Left lung (tissue), 4 donors: ENCODE measurements at regions not wholly inside any gene's neighbourhood (a gene's known extent, or its start where the extent isn't known, plus 50 kb on each side); places are given as distances from the start of the nearest gene placed in this dataset.

ENCODE experiments used
- ATAC-seq: fragments of 200-7000 bp; cut with Tn5 transposase; one replicate; pipeline ENCODE4 v1.9.1; 2020; ENCODE audit warnings: moderate library complexity
- DNase-seq, 4 donors: peaks; one replicate each; pipeline ENCODE4 v3.0.0-alpha.2; 2013 to 2020
- H3K27ac ChIP-seq, 2 donors: fragments of 200-600 bp; sonication (generic) in 1 of 2; one replicate each; pipeline versions ENCODE4 v1.5.0 to v1.8.0; 2020 to 2021
- H3K27me3 ChIP-seq, 2 donors: fragments of 200-600 bp; sonication (generic) in 1 of 2; one replicate each; pipeline versions ENCODE4 v1.5.0 to v1.8.0; 2020 to 2021
- H3K36me3 ChIP-seq, 2 donors: fragments of 200-600 bp; sonication (generic) in 1 of 2; one replicate each; pipeline versions ENCODE4 v1.5.0 to v1.8.0; 2020 to 2021
- H3K4me1 ChIP-seq, 2 donors: fragments of 200-600 bp; one replicate each; pipeline ENCODE4 v1.8.0; 2021
- H3K4me3 ChIP-seq, 2 donors: fragments of 200-600 bp; sonication (generic) in 1 of 2; one replicate each; pipeline versions ENCODE4 v1.5.0 to v1.8.0; 2020 to 2021; ENCODE audit warnings: mild to moderate bottlenecking in 1 of 2
- H3K9me3 ChIP-seq, 2 donors: fragments of 200-600 bp; sonication (generic) in 1 of 2; one replicate each; pipeline versions ENCODE4 v1.5.0 to v1.8.0; 2020 to 2021
- intact Hi-C, 2 donors: fragments of 100-400 bp; cut with DNase I; formaldehyde crosslinking; loops; one replicate each; pipeline versions ENCODE4 v1.11.2 to v1.14.2; 2022
- TF ChIP-seq, protein P1 (sequence below), 2 donors: fragments of 200-600 bp; sonication (generic) in 1 of 2; IDR thresholded peaks; one replicate each; pipeline versions ENCODE4 v1.5.0 to v1.8.0; 2021; ENCODE audit warnings: antibody characterized with exemption in 2 of 2
- donor health status: DM: no; HTN: yes; CAD: no.
- donor health status: DM: no; HTN: no; CAD: no.

DNA sequence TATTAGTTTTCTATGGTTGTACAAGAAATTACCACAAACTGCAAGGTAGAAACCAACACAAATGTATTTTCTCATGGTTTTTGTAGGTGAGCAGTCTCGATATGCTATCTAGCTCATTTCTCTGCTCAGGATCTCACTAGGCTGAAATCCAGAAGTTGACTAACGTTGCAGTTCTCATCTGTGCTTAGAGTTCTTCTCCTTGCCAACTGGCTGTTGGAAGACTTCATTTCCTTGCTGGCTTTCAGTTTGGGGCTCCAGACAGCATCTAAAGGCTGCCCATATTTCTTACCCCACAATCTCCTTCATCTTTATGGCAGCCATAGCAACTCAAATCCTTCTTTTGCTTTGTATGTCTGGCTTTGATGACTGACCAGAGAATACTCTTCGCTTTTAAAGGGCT is 362.6 kb upstream of the ADGRL4 start:
- ATAC-seq (no peak), DNase-seq (no peak)
- TF ChIP-seq, protein P1, sequence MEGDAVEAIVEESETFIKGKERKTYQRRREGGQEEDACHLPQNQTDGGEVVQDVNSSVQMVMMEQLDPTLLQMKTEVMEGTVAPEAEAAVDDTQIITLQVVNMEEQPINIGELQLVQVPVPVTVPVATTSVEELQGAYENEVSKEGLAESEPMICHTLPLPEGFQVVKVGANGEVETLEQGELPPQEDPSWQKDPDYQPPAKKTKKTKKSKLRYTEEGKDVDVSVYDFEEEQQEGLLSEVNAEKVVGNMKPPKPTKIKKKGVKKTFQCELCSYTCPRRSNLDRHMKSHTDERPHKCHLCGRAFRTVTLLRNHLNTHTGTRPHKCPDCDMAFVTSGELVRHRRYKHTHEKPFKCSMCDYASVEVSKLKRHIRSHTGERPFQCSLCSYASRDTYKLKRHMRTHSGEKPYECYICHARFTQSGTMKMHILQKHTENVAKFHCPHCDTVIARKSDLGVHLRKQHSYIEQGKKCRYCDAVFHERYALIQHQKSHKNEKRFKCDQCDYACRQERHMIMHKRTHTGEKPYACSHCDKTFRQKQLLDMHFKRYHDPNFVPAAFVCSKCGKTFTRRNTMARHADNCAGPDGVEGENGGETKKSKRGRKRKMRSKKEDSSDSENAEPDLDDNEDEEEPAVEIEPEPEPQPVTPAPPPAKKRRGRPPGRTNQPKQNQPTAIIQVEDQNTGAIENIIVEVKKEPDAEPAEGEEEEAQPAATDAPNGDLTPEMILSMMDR (IDR thresholded peaks at IDR 0.05) = no peak
- H3K36me3 ChIP-seq = no peaks in the 10 kb centered on the region
- no peaks in the 10 kb centered on the region for H3K9me3 ChIP-seq
- H3K4me3 ChIP-seq = no peak overlapping the region
- H3K27ac ChIP-seq = no peak overlapping the region
- intact Hi-C loops = no loop called here
- H3K27me3 ChIP-seq = no peaks in the 10 kb centered on the region
- H3K4me1 ChIP-seq = no peaks in the 10 kb centered on the region

DNA sequence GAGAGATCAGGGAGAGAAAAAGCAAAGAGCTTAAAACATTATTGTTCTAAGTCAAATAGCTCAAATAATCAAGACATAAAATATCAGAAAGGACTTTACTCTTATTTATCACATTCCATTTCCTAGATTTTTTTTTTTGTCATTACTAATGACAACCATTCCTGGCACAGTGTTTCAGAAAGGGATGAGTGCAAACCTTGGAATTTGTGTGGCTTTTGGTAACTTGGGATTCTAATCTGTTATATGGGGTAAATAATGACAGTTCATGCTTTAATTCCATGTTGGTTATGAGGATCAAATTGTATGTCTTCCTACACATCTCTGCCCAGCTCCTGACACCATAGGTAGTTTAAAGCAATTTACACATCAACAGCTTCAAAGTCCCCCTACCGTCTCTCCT is 358.4 kb upstream of the ADGRL4 start:
- no peaks in the 10 kb centered on the region for H3K4me1 ChIP-seq
- intact Hi-C loops = no loop called here
- TF ChIP-seq, protein P1 (IDR thresholded peaks at IDR 0.05) = no peak
- DNase-seq (no peak), ATAC-seq (no peak)
- H3K4me3 ChIP-seq = no peak overlapping the region
- H3K9me3 ChIP-seq = no peaks in the 10 kb centered on the region
- no peaks in the 10 kb centered on the region for H3K27me3 ChIP-seq
- no peaks in the 10 kb centered on the region for H3K36me3 ChIP-seq
- no peak overlapping the region for H3K27ac ChIP-seq

DNA sequence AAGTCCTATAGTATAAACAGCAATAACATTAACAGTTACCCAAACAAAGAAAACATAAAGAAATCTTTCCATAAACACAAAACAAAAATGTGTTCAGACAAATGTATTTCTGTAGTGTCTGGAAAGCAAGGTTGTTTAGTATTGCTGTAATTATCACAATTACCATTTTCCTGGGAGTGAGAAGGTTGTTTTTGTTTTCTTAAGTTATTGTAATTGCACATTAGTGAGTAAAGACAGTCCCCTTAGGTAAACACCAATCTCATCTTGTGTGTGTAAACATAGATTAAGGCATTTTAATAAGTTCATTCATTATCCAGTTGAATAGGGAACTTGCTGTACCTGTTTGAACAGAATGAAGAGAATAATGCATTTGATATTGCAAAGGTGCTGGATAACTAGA is 356.9 kb upstream of the ADGRL4 start:
- H3K4me3 ChIP-seq = no peak overlapping the region
- no peaks in the 10 kb centered on the region for H3K27me3 ChIP-seq
- intact Hi-C loops = no loop called here
- no peaks in the 10 kb centered on the region for H3K9me3 ChIP-seq
- no peaks in the 10 kb centered on the region for H3K4me1 ChIP-seq
- H3K36me3 ChIP-seq = no peaks in the 10 kb centered on the region
- ATAC-seq (no peak), DNase-seq (no peak)
- no peak overlapping the region for H3K27ac ChIP-seq
- TF ChIP-seq, protein P1 (IDR thresholded peaks at IDR 0.05) = no peak

DNA sequence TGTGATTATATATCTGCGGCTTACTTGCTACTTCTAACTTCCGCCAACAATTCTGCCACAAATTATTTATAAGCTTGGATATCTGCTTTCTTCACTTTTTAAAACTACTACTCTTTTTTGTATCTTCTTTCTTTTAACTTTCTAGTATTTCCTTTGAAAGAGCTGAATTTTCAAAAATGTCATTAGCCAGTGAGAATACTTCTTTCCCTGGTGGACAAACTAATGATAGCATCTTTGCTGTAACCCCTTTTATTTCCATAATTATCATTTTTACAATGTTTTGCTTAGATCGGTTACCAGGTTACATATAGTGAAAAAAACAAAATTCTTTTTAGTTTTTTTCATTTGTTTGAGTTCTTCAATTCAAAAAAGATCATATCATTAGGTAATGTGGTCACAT is 355.9 kb upstream of the ADGRL4 start:
- DNase-seq = no peak
- Histone ChIP-seq H3K4me3 (no peak overlapping the region), H3K27me3 (no peaks in the 10 kb centered on the region), H3K27ac (no peak overlapping the region), H3K4me1 (no peaks in the 10 kb centered on the region), H3K36me3 (no peaks in the 10 kb centered on the region), H3K9me3 (no peaks in the 10 kb centered on the region)
- TF ChIP-seq, protein P1 (IDR thresholded peaks at IDR 0.05) = no peak
- ATAC-seq = no peak
- intact Hi-C loops = no loop called here

DNA sequence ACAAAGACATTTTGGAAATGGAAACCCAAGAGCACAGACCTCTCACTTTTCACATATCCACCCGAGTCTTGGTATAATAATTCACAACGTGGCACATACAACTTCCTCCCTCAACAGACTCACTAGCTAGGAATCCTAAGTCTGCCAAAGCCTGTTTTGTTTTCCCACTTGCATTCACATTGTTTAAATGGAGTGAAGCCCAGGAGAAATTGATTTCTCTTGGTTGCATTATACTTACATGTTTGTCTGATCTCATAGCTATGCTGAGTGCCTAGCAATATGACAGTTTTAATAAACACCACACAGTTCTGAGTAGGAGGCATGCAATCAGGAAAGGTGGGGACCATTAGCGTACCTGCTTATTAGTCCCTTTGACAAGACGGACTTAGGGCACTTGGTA is 348.6 kb upstream of the ADGRL4 start:
- H3K4me3 ChIP-seq = no peak overlapping the region
- H3K4me1 ChIP-seq = no peaks in the 10 kb centered on the region
- no peak for DNase-seq
- no peaks in the 10 kb centered on the region for H3K27me3 ChIP-seq
- H3K27ac ChIP-seq = no peak overlapping the region
- ATAC-seq = no peak
- no peaks in the 10 kb centered on the region for H3K9me3 ChIP-seq
- H3K36me3 ChIP-seq = no peaks in the 10 kb centered on the region
- TF ChIP-seq, protein P1 (IDR thresholded peaks at IDR 0.05) = no peak
- intact Hi-C loops = no loop called here
